Lower leg skin (tissue), 4 donors: ENCODE measurements at regions not wholly inside any gene's neighbourhood (a gene's known extent, or its start where the extent isn't known, plus 50 kb on each side); places are given as distances from the start of the nearest gene placed in this dataset.

ENCODE experiments used
- DNase-seq, 2 donors: peaks; one replicate each; pipeline ENCODE4 v3.0.0-alpha.2; 2019; ENCODE audit warnings: low spot score in 2 of 2
- H3K4me3 ChIP-seq: fragments of 200-600 bp; sonication (generic); 2 replicates; pipeline ENCODE4 v1.5.1; 2017; ENCODE audit warnings: mild to moderate bottlenecking, low read depth; ENCODE audit not compliant: poor library complexity, severe bottlenecking
- CTCF ChIP-seq, 3 donors: fragments of 450-650 bp; IDR thresholded peaks; one replicate each; pipeline ENCODE4 v1.5.1; 2016; ENCODE audit warnings: antibody characterized with exemption in 3 of 3, mild to moderate bottlenecking in 3 of 3, moderate library complexity in 2 of 3
- POLR2A ChIP-seq, 2 donors: fragments of 450-650 bp; IDR thresholded peaks; one replicate each; pipeline ENCODE4 v1.6.1; 2016 to 2017; ENCODE audit warnings: antibody characterized with exemption in 2 of 2, mild to moderate bottlenecking in 1 of 2, moderate library complexity in 1 of 2
- WGBS, 2 donors: methylation state at CpG; one replicate each; pipeline ENCODE4 v1.1.5; 2018; 5-methylcytosine and 5-hydroxymethylcytosine counted together
- intact Hi-C: fragments of 100-400 bp; cut with DNase I; formaldehyde crosslinking; loops from one replicate; pipeline ENCODE4 v1.15.0; 2023; ENCODE audit warnings: low total_unique reads

DNA sequence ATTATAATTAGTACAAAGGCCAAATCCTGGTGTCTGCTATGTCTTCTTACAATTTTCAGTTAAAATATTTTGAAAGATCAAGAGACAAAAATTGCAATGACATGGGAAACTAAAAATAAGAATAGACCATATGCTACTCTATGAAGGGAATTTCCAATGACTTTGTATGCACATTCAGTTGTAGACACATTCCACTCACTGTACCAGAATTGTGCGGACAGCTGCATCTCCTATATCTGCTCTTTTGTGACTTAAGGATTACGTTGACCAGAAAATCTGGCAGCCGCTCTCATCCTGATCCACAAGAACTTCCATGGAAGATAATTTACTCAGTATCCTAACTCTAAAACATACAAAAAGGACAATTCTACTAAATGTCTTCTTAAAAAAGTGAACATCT, 493.9 kb upstream of the KCNMB2 start:
- intact Hi-C loops = no loop called here
- TF ChIP-seq CTCF (IDR thresholded peaks at IDR 0.05) = no peak
- no peak for TF ChIP-seq POLR2A (IDR thresholded peaks at IDR 0.05)
- 93 to 95% methylated on average over 3 of the region's 3 CpGs for WGBS, 2 donors
- H3K4me3 ChIP-seq = no peak overlapping the region
- no peak for DNase-seq

DNA sequence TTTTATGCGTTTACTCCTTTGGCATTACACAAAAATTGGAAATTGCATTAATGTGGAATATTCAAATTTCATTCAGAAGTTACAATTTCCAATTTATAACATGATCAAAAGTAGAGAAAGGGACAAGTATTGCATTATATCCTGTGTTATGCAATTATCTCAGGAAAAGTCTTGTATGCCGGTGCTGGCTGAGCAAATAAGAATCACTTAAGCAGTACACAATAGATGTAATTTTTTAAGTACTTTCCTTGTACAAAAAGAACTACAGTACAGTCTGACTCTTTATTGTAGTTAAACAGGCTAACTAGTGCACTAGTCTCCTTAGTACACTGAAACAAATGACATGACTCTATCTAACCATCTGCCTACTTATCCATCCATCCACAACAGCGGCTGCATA, 493.2 kb upstream of the KCNMB2 start:
- no peak overlapping the region for H3K4me3 ChIP-seq
- TF ChIP-seq POLR2A (IDR thresholded peaks at IDR 0.05) (no peak), CTCF (IDR thresholded peaks at IDR 0.05) (no peak)
- intact Hi-C loops = no loop called here
- WGBS, 2 donors = 84 to 90% methylated on average over 3 of the region's 3 CpGs
- no peak for DNase-seq

DNA sequence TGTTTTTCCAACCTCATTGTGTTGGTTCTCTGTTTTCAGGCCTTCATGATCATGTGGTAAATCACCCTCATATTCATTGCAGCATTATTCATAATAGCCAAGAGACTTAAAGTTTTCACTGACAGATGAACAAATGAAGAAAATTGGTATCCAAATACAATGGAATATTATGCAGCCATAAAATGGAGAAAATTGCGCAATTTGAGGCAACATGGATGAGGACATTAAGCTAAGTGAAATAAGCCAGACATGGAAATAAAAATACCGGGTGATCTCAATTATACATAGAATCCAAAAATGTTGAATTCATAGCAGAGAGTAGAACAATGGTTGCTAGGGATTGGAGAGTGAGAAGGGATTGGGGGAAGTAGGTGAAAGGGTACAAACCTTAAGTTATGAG, 491.9 kb upstream of the KCNMB2 start:
- H3K4me3 ChIP-seq = no peak overlapping the region
- 97 to 98% methylated on average over 2 of the region's 2 CpGs for WGBS, 2 donors
- intact Hi-C loops = no loop called here
- no peak for DNase-seq
- TF ChIP-seq POLR2A (IDR thresholded peaks at IDR 0.05) = no peak
- TF ChIP-seq CTCF (IDR thresholded peaks at IDR 0.05) = no peak

DNA sequence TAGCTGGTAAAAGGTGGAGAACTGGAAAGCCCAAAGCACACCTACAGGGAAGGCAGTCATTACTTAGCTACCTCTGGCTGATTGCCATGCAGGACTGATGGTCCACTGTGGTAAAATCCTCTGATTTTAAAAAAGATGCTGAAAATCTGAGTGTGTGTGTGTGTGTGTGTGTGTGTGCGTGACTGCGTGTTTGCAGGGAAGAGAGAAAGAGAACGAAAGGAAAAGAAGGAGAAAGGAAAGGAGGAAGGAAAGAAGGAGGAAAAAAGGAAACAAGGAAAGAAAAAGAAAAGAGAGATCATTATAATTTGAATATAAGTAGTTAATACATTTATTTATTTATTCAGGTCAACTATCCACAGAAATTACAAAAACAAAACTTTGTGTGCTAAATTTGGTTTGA, 488.7 kb upstream of the KCNMB2 start:
- intact Hi-C loops = no loop called here
- WGBS, 2 donors = 90 to 93% methylated on average over 3 of the region's 3 CpGs

DNA sequence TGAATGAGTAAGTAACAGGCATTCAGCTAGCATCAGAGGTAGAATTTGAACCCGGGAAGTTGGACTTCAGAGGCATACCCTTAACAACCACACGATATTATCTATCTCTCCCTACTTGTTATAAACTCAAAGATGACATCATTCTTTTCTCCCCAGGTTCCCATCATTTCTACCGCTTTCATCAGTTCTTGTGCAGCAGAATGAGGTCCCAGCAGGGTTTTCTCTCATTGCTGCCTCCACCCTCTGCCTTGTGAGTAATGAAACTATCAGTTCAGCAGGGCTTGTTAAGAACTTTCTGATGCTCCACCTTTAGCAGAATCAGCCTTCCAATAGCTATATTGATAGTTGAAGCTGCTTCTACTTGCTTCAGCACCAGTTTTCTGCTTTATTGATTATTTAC, 487.5 kb upstream of the KCNMB2 start:
- intact Hi-C loops = no loop called here
- DNase-seq = no peak
- H3K4me3 ChIP-seq = no peak overlapping the region
- 69 to 78% methylated on average over 3 of the region's 3 CpGs for whole genome bisulfite sequencing, 2 donors
- TF ChIP-seq CTCF (IDR thresholded peaks at IDR 0.05) = no peak
- TF ChIP-seq POLR2A (IDR thresholded peaks at IDR 0.05) = no peak

More for the DNA sequence above, 488.7 kb upstream of the KCNMB2 start:
- no peak for DNase-seq
- TF ChIP-seq POLR2A (IDR thresholded peaks at IDR 0.05) (no peak), CTCF (IDR thresholded peaks at IDR 0.05) (no peak)
- no peak overlapping the region for H3K4me3 ChIP-seq

- TF ChIP-seq POLR2A (IDR thresholded peaks at IDR 0.05) (no peak), CTCF (IDR thresholded peaks at IDR 0.05) (no peak)
- intact Hi-C loops = no loop called here
- H3K4me3 ChIP-seq = no peak overlapping the region
- WGBS, 2 donors = 75 to 76% methylated on average over 3 of the region's 3 CpGs
- no peak for DNase-seq
These were observed 481.8 kb upstream of the KCNMB2 start for GRCh38 chr3:178054471-178054870.
